ENCODE measurements at regions not wholly inside any gene's neighbourhood (a gene's known extent, or its start where the extent isn't known, plus 50 kb on each side); places are given as distances from the start of the nearest gene placed in this dataset.
"Not testable (repeated sequence)": the region's sequence is repeated elsewhere in the genome, so short reads cannot be mapped to it uniquely, and the experiment has no call there.

DNA sequence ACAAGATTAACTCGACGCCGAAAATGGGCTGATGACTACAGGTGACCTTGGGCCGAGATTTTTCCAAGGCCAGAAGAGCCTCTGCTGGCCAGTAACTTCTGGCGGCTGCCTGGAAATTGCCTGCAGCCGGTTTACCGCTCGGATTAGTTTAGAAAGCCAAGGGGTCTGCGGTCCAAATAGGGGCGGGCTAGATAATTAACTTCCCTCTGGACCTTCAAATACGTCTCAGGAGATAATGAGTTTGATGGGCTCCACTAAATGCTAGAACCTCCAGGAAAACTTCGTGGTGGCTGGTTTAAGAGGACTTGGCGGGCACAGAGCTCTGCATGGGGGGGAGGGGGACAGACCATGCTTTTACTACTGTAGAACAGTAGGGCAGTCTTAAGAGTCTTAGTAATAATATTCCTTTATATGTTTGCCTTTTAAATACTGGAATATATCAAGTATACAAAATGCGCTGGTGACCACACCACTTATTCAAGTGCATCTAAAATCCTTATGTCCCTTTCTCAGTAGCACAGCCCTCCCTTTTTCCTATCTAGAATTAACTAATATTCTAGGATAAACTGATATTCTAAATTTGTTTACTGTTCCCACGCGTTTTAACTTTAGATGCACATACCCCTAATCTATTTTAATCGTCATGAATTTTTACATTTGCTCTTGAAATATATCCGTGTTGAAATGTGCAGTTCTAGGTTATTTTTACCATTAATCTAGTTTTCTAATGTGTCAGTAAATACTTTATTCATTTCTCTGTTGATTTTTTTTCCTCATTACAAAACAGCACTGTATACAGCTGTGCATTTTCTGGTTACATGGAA lies 107.5 kb upstream of the PRSS16 start:
- H3K9ac ChIP-seq (ENCODE audit: low read depth in 1 of 2, low read length in 2 of 2) = peak overlapping the region; percentile 84 to 88

DNA sequence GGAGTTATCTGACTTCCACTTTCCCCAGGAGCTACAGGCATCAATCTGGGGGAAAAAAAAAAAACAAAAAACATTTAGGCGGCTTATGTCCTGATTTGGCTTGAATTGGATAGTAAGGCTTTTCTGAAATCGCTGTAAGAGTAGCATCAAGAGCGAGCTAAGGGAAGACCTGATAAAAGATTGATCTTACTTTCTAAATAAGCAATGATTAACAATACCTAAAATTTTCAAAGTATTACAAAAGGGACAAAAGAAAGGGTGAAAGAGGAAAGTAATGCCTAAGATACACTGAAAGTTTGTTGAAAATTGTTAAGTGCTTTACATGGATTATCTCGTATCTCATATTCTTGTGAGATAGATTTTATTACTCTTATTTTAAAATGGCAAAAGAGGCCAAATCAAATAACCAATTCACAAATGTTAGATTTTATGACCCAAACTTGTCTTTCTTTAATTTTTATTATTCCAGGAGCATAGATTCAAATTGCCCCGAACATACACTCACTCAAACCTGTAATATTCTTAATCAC lies 106.4 kb upstream of the PRSS16 start:
- H3K36me3 ChIP-seq (ENCODE audit: control insufficient read depth in 2 of 2, insufficient read depth in 2 of 2, low read length in 2 of 2) = no peaks in the 10 kb centered on the region
- H3K9ac ChIP-seq (ENCODE audit: low read depth in 1 of 2, low read length in 2 of 2) = peak overlapping the region in 1 of 2 donors; percentile 36
- no peaks in the 10 kb centered on the region for H3K27me3 ChIP-seq (ENCODE audit: control insufficient read depth in 2 of 2, insufficient read depth in 2 of 2, low read length in 2 of 2)
- peaks cover 8 to 15% of the 10 kb centered on the region in 2 donors for H3K4me1 ChIP-seq (ENCODE audit: control insufficient read depth in 2 of 2, insufficient read depth in 2 of 2, low read length in 2 of 2)
- H3K27ac ChIP-seq (ENCODE audit: low read depth in 2 of 2, low read length in 2 of 2) = no peak overlapping the region
- peak overlapping the region in 1 of 2 donors; percentile 27 for H3K4me3 ChIP-seq (ENCODE audit: low read length in 2 of 2)
- H3K9me3 ChIP-seq (ENCODE audit: control insufficient read depth in 2 of 2, low read length in 2 of 2) = no peaks in the 10 kb centered on the region

More for the DNA sequence above, 107.5 kb upstream of the PRSS16 start:
- Histone ChIP-seq H3K9me3 (ENCODE audit: control insufficient read depth in 2 of 2, low read length in 2 of 2) (no peaks in the 10 kb centered on the region), H3K27ac (ENCODE audit: low read depth in 2 of 2, low read length in 2 of 2) (peak overlapping the region; percentile 89 to 93), H3K27me3 (ENCODE audit: control insufficient read depth in 2 of 2, insufficient read depth in 2 of 2, low read length in 2 of 2) (no peaks in the 10 kb centered on the region), H3K4me3 (ENCODE audit: low read length in 2 of 2) (peak overlapping the region; percentile 73 to 88), H3K4me1 (ENCODE audit: control insufficient read depth in 2 of 2, insufficient read depth in 2 of 2, low read length in 2 of 2) (peaks cover 5 to 10% of the 10 kb centered on the region in 2 donors), H3K36me3 (ENCODE audit: control insufficient read depth in 2 of 2, insufficient read depth in 2 of 2, low read length in 2 of 2) (no peaks in the 10 kb centered on the region)

DNA sequence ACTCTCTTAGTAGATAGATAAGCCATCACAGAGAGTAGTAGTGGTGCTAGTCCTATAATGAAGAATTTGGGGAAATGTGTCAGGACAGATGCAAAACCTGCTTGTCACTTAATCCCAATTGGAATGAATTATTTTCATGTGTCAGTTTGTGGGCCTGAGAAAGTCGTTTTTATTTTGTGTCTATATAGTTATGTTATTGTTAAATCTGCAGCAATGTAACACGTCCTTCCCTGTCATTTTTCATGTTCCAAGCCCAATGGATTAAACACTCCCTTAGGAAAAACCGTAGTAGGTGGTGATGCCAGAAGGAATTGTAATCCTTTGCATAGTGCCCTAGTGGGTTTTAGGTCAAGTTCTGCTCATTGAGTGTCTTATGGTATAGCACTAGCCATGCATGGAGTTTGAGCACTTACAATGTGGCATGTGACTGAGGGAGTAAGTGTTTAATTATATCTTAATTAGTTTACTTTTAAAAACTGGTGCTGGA lies 105.9 kb upstream of the PRSS16 start:
- H3K4me3 ChIP-seq (ENCODE audit: low read length in 2 of 2) = no peak overlapping the region
- no peaks in the 10 kb centered on the region for H3K36me3 ChIP-seq (ENCODE audit: control insufficient read depth in 2 of 2, insufficient read depth in 2 of 2, low read length in 2 of 2)
- H3K27me3 ChIP-seq (ENCODE audit: control insufficient read depth in 2 of 2, insufficient read depth in 2 of 2, low read length in 2 of 2) = no peaks in the 10 kb centered on the region
- no peaks in the 10 kb centered on the region for H3K9me3 ChIP-seq (ENCODE audit: control insufficient read depth in 2 of 2, low read length in 2 of 2)
- peak overlapping the region in 1 of 2 donors; percentile 28 for H3K9ac ChIP-seq (ENCODE audit: low read depth in 1 of 2, low read length in 2 of 2)
- H3K4me1 ChIP-seq (ENCODE audit: control insufficient read depth in 2 of 2, insufficient read depth in 2 of 2, low read length in 2 of 2) = peaks cover 8 to 15% of the 10 kb centered on the region in 2 donors
- no peak overlapping the region for H3K27ac ChIP-seq (ENCODE audit: low read depth in 2 of 2, low read length in 2 of 2)

DNA sequence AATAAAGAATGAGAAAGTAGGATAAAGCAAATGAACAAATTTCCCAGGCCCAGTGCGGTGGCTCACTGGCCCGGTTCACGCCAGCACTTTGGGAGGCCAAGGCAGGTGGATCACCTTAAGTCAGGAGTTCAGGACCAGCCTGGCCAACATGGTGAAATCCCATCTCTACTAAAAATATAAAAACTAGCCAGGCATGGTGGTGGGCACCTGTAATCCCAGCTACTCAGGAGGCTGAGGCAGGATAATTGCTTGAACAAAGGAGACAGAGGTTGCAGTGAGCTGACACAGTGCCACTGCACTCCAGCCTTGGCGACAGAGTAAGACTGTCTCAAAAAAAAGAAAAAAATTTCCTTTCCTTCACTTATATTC lies 104.5 kb upstream of the PRSS16 start:
- not testable (repeated sequence) for H3K9me3 ChIP-seq (ENCODE audit: control insufficient read depth in 2 of 2, low read length in 2 of 2); H3K27ac ChIP-seq (ENCODE audit: low read depth in 2 of 2, low read length in 2 of 2); H3K36me3 ChIP-seq (ENCODE audit: control insufficient read depth in 2 of 2, insufficient read depth in 2 of 2, low read length in 2 of 2); H3K4me3 ChIP-seq (ENCODE audit: low read length in 2 of 2); H3K9ac ChIP-seq (ENCODE audit: low read depth in 1 of 2, low read length in 2 of 2); H3K27me3 ChIP-seq (ENCODE audit: control insufficient read depth in 2 of 2, insufficient read depth in 2 of 2, low read length in 2 of 2)
- H3K4me1 ChIP-seq (ENCODE audit: control insufficient read depth in 2 of 2, insufficient read depth in 2 of 2, low read length in 2 of 2) = peaks cover 8 to 19% of the 10 kb centered on the region in 2 donors

DNA sequence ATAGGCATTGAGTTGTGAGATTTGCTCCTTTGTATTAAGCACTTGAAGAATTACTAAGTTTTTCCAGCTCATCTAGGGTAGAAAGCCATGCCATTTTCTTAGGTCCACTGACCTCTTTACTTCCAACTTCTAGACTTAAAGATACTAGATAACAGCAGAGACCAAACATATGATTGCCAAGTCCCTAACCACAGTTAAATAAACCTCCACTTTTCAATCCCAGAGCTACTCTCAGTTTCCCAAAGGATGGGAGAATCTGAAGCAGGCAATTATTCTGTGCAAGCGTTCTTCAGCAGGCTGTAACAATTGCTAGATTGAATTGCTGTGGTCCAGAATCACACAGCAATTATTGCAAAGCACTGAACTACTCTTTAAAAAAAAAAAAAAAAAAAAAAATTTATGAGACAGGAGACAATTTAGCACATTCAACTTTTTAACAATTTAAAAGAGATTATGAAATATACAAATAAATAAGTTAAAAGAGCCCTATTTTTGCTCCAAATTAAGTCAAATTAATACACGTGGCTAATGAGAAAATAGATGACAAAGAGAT lies 104.0 kb upstream of the PRSS16 start:
- H3K27ac ChIP-seq (ENCODE audit: low read depth in 2 of 2, low read length in 2 of 2) = no peak overlapping the region
- H3K36me3 ChIP-seq (ENCODE audit: control insufficient read depth in 2 of 2, insufficient read depth in 2 of 2, low read length in 2 of 2) = no peaks in the 10 kb centered on the region
- no peak overlapping the region for H3K4me3 ChIP-seq (ENCODE audit: low read length in 2 of 2)
- no peaks in the 10 kb centered on the region for H3K9me3 ChIP-seq (ENCODE audit: control insufficient read depth in 2 of 2, low read length in 2 of 2)
- no peak overlapping the region for H3K9ac ChIP-seq (ENCODE audit: low read depth in 1 of 2, low read length in 2 of 2)
- no peaks in the 10 kb centered on the region for H3K27me3 ChIP-seq (ENCODE audit: control insufficient read depth in 2 of 2, insufficient read depth in 2 of 2, low read length in 2 of 2)
- H3K4me1 ChIP-seq (ENCODE audit: control insufficient read depth in 2 of 2, insufficient read depth in 2 of 2, low read length in 2 of 2) = peaks cover 8 to 19% of the 10 kb centered on the region in 2 donors

DNA sequence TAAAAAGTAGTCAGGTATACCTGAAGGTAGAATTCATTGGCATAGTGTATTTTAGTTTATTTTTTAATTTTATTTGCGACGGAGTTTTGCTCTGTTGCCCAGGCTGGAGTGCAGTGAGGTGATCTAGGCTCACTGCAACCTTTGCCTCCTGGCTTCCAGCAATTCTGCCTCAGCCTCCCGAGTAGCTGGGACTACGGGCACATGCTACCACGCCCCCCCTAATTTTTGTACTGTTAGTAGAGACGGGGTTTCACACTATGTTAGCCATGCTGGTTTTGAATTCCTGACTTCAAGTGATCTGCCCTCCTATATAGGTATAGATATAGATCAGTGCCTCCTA lies 102.8 kb upstream of the PRSS16 start:
- H3K36me3 ChIP-seq (ENCODE audit: control insufficient read depth in 2 of 2, insufficient read depth in 2 of 2, low read length in 2 of 2) = no peaks in the 10 kb centered on the region
- no peaks in the 10 kb centered on the region for H3K9me3 ChIP-seq (ENCODE audit: control insufficient read depth in 2 of 2, low read length in 2 of 2)
- H3K4me3 ChIP-seq (ENCODE audit: low read length in 2 of 2) = peak overlapping the region; percentile 93 to 99
- H3K27me3 ChIP-seq (ENCODE audit: control insufficient read depth in 2 of 2, insufficient read depth in 2 of 2, low read length in 2 of 2) = no peaks in the 10 kb centered on the region
- H3K9ac ChIP-seq (ENCODE audit: low read depth in 1 of 2, low read length in 2 of 2) = peak overlapping the region in 1 of 2 donors; percentile 98
- H3K4me1 ChIP-seq (ENCODE audit: control insufficient read depth in 2 of 2, insufficient read depth in 2 of 2, low read length in 2 of 2) = peaks cover 8 to 17% of the 10 kb centered on the region in 2 donors
- no peak overlapping the region for H3K27ac ChIP-seq (ENCODE audit: low read depth in 2 of 2, low read length in 2 of 2)

DNA sequence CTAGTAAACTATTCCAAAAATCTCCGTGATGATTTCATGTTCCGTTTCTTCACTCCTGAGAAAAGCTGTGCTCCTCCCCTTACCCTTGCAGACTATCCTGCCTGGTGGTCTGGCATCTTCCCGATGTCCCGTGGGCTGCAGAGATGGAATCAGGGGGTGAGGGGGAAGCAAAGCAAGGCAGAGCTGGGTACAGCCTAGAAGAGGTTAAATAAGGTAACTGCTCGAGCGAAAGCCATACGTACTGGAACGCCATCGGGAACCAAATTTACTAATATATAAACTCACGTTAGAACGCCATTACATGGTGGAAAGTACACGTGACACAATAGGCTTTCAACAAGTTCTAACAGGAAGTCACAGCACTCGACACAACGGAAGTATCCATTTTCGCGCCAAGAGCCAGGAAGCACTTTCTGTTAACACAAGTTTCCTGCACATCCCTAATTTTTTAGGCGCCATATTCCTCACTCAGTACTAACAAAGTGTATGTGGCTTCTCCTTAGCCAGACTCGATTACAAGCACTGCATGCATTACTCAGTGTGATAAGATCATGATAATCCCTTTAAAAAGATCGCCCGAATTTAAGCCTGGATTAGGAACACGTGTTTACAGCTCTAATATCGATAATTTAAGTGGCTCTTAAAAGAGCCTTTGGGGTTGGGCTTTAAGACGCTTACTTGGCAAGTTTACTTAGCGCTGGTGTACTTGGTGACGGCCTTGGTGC lies 101.6 kb upstream of the PRSS16 start:
- Histone ChIP-seq H3K9ac (ENCODE audit: low read depth in 1 of 2, low read length in 2 of 2) (peak overlapping the region; percentile 98), H3K4me1 (ENCODE audit: control insufficient read depth in 2 of 2, insufficient read depth in 2 of 2, low read length in 2 of 2) (peaks cover 8 to 16% of the 10 kb centered on the region in 2 donors), H3K4me3 (ENCODE audit: low read length in 2 of 2) (peak overlapping the region; percentile 93 to 99), H3K9me3 (ENCODE audit: control insufficient read depth in 2 of 2, low read length in 2 of 2) (no peaks in the 10 kb centered on the region), H3K27me3 (ENCODE audit: control insufficient read depth in 2 of 2, insufficient read depth in 2 of 2, low read length in 2 of 2) (no peaks in the 10 kb centered on the region), H3K36me3 (ENCODE audit: control insufficient read depth in 2 of 2, insufficient read depth in 2 of 2, low read length in 2 of 2) (no peaks in the 10 kb centered on the region), H3K27ac (ENCODE audit: low read depth in 2 of 2, low read length in 2 of 2) (peak overlapping the region; percentile 96 to 97)

DNA sequence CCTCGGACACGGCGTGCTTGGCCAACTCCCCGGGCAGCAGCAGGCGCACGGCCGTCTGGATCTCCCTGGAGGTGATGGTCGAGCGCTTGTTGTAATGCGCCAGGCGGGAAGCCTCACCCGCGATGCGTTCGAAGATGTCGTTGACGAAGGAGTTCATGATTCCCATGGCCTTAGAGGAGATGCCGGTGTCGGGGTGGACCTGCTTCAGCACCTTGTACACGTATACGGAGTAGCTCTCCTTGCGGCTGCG lies 101.1 kb upstream of the PRSS16 start:
- H3K27ac ChIP-seq (ENCODE audit: low read depth in 2 of 2, low read length in 2 of 2) = peak overlapping the region; percentile 96 to 97
- peak overlapping the region; percentile 93 to 99 for H3K4me3 ChIP-seq (ENCODE audit: low read length in 2 of 2)
- peak overlapping the region; percentile 98 for H3K9ac ChIP-seq (ENCODE audit: low read depth in 1 of 2, low read length in 2 of 2)
- peaks cover 8 to 13% of the 10 kb centered on the region in 2 donors for H3K4me1 ChIP-seq (ENCODE audit: control insufficient read depth in 2 of 2, insufficient read depth in 2 of 2, low read length in 2 of 2)
- H3K9me3 ChIP-seq (ENCODE audit: control insufficient read depth in 2 of 2, low read length in 2 of 2); H3K36me3 ChIP-seq (ENCODE audit: control insufficient read depth in 2 of 2, insufficient read depth in 2 of 2, low read length in 2 of 2); H3K27me3 ChIP-seq (ENCODE audit: control insufficient read depth in 2 of 2, insufficient read depth in 2 of 2, low read length in 2 of 2): not testable (repeated sequence)

DNA sequence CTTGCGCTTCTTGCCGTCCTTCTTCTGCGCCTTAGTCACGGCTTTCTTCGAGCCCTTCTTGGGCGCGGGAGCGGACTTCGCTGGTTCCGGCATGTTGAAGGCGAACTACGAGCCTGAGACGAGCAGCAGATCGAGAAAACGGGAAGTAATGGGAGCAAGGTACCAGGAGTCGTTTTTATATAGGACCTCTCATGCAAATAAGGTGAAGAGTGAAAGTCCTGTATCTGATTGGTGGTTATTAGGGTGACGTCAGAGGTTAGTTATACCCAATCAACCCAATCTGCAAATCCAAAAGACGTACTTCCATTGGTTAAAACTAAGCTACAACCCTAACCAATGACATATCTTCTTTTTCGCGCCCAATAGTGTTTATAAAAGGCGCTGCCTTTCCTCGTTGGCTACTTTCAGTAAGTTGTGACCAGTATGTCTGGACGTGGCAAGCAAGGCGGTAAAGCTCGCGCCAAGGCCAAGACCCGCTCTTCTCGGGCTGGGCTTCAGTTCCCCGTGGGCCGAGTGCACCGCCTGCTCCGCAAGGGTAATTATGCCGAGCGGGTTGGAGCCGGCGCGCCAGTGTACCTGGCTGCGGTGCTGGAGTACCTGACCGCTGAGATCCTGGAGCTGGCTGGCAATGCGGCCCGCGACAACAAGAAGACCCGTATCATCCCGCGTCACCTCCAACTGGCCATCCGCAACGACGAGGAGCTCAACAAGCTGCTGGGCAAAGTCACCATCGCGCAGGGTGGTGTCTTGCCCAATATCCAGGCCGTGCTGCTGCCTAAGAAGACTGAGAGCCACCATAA lies 100.6 kb upstream of the PRSS16 start:
- Histone ChIP-seq H3K36me3 (ENCODE audit: control insufficient read depth in 2 of 2, insufficient read depth in 2 of 2, low read length in 2 of 2) (no peaks in the 10 kb centered on the region), H3K4me3 (ENCODE audit: low read length in 2 of 2) (peak overlapping the region; percentile 93 to 99), H3K4me1 (ENCODE audit: control insufficient read depth in 2 of 2, insufficient read depth in 2 of 2, low read length in 2 of 2) (peaks cover 8 to 13% of the 10 kb centered on the region in 2 donors), H3K27ac (ENCODE audit: low read depth in 2 of 2, low read length in 2 of 2) (peak overlapping the region; percentile 96 to 97), H3K9me3 (ENCODE audit: control insufficient read depth in 2 of 2, low read length in 2 of 2) (no peaks in the 10 kb centered on the region), H3K27me3 (ENCODE audit: control insufficient read depth in 2 of 2, insufficient read depth in 2 of 2, low read length in 2 of 2) (no peaks in the 10 kb centered on the region), H3K9ac (ENCODE audit: low read depth in 1 of 2, low read length in 2 of 2) (peak overlapping the region; percentile 98)

All from mucosa of rectum (tissue), 2 donors.